SK-N-SH (cell line): ENCODE measurements at regions not wholly inside any gene's neighbourhood (a gene's known extent, or its start where the extent isn't known, plus 50 kb on each side); places are given as distances from the start of the nearest gene placed in this dataset.

Experiments used
- CTCF ChIA-PET: fragments of 300-600, 350-600 bp; formaldehyde crosslinking; extraction: SDS; loops from one replicate; lab custom pipeline; 2021; lab: Yijun Ruan, JAX
- POLR2A ChIA-PET: fragments of 350-600 bp; sonication (Branson Sonifier 250); formaldehyde crosslinking; extraction: SDS; loops from one replicate; lab custom pipeline; 2020; ENCODE audit warnings: antibody characterized with exemption, inconsistent platforms; lab: Yijun Ruan, JAX
- DNase-seq: peaks from one replicate; pipeline ENCODE4 v3.0.0; 2012
- H2AFZ ChIP-seq: fragments of 200-600 bp; sonication (generic); 2 replicates; pipeline ENCODE4 v1.8.1; 2016; ENCODE audit warnings: antibody characterized with exemption, mild to moderate bottlenecking, low read depth
- H3F3A ChIP-seq: fragments of 200-600 bp; sonication (generic); replicated peaks from 2 replicates; pipeline ENCODE3; 2016; ENCODE audit warnings: antibody characterized with exemption, mild to moderate bottlenecking; ENCODE audit not compliant: insufficient read depth
- H3K27ac ChIP-seq, 2 experiments: fragments of 200-500 bp in 1 of 2; fragments of 200-600 bp in 1 of 2; sonication (Bioruptor generic) in 1 of 2; sonication (generic), shearing (Covaris generic) in 1 of 2; 2 replicates each; pipeline versions ENCODE4 v1.5.1 to v1.6.1; 2014 to 2016; ENCODE audit warnings: low read depth in 2 of 2, inconsistent platforms in 1 of 2, low read length in 1 of 2, mild to moderate bottlenecking in 1 of 2, mixed read lengths in 1 of 2
- H3K27me3 ChIP-seq: fragments of 200-600 bp; sonication (generic), shearing (Covaris generic); 2 replicates; pipeline ENCODE4 v1.6.1; 2016; ENCODE audit warnings: mixed run types; ENCODE audit not compliant: insufficient read depth
- H3K36me3 ChIP-seq, 2 experiments: fragments of 200-500 bp in 1 of 2; fragments of 200-600 bp in 1 of 2; sonication (Bioruptor generic) in 1 of 2; sonication (generic) in 1 of 2; replicated peaks in 1 of 2; 2 replicates each; pipeline versions ENCODE3 to v1.5.1; 2014 to 2016; ENCODE audit warnings: low read length in 1 of 2, mild to moderate bottlenecking in 1 of 2; ENCODE audit not compliant: insufficient read depth in 2 of 2, control insufficient read depth in 1 of 2
- H3K4me1 ChIP-seq, 2 experiments: fragments of 200-500 bp in 1 of 2; fragments of 200-600 bp in 1 of 2; sonication (Bioruptor generic) in 1 of 2; sonication (generic), shearing (Covaris generic) in 1 of 2; 2 replicates each; pipeline versions ENCODE4 v1.5.1 to v1.6.1; 2014 to 2016; ENCODE audit warnings: low read depth in 1 of 2, low read length in 1 of 2, mixed run types in 1 of 2; ENCODE audit not compliant: insufficient read depth in 2 of 2, control insufficient read depth in 1 of 2
- H3K4me2 ChIP-seq: fragments of 200-600 bp; sonication (generic), shearing (Covaris generic); 2 replicates; pipeline ENCODE4 v1.6.1; 2017; ENCODE audit warnings: mixed run types
- H3K4me3 ChIP-seq, 2 experiments: fragments of 200-500 bp in 1 of 2; fragments of 200-600 bp in 1 of 2; sonication (Bioruptor generic) in 1 of 2; sonication (generic), shearing (Covaris generic) in 1 of 2; 2 replicates each; pipeline versions ENCODE4 v1.5.1 to v1.8.1; 2014 to 2016; ENCODE audit warnings: low read depth in 2 of 2, inconsistent platforms in 1 of 2, low read length in 1 of 2, mild to moderate bottlenecking in 1 of 2, mixed read lengths in 1 of 2, moderate library complexity in 1 of 2
- H3K79me2 ChIP-seq: fragments of 200-600 bp; sonication (generic); 2 replicates; pipeline ENCODE4 v1.8.1; 2017; ENCODE audit warnings: mild to moderate bottlenecking; ENCODE audit not compliant: insufficient read depth
- H3K9ac ChIP-seq: fragments of 200-600 bp; sonication (generic); 2 replicates; pipeline ENCODE4 v1.6.1; 2017; ENCODE audit warnings: mixed run types
- H3K9me2 ChIP-seq: fragments of 200-600 bp; sonication (generic); 2 replicates; pipeline ENCODE4 v1.6.1; 2017; ENCODE audit warnings: mixed run types
- H3K9me3 ChIP-seq: fragments of 200-600 bp; sonication (generic); 2 replicates; pipeline ENCODE4 v1.6.1; 2017; ENCODE audit warnings: mixed run types, mild to moderate bottlenecking, moderate library complexity
- H4K20me1 ChIP-seq: fragments of 200-600 bp; sonication (generic); 2 replicates; pipeline ENCODE4 v1.6.1; 2017; ENCODE audit warnings: mild to moderate bottlenecking, mixed run types; ENCODE audit not compliant: insufficient read depth
- CHD2 ChIP-seq: fragments of 150-350 bp; IDR thresholded peaks from 2 replicates; pipeline ENCODE4 v1.6.1; 2018; ENCODE audit warnings: low read length; ENCODE audit not compliant: partially characterized antibody
- ELF1 ChIP-seq: IDR thresholded peaks from 2 replicates; pipeline ENCODE4 v1.4.0; 2012
- EZH2phosphoT487 ChIP-seq: fragments of 200-600 bp; sonication (generic); IDR thresholded peaks from 2 replicates; pipeline ENCODE4 v1.6.1; 2017; ENCODE audit warnings: low read depth, mixed run types, mild to moderate bottlenecking, antibody characterized with exemption, moderate library complexity, borderline replicate concordance
- FOSL2 ChIP-seq: IDR thresholded peaks from 2 replicates; pipeline ENCODE4 v1.4.0; 2012; ENCODE audit warnings: low read depth, mild to moderate bottlenecking, moderate library complexity, borderline replicate concordance
- FOXJ3 ChIP-seq: sonication (generic); formaldehyde crosslinking; IDR thresholded peaks from 2 replicates; pipeline ENCODE4 v1.5.1; 2020; ENCODE audit warnings: mild to moderate bottlenecking, missing genetic modification reagents
- FOXM1 ChIP-seq: IDR thresholded peaks from 2 replicates; pipeline ENCODE4 v1.4.0; 2012; ENCODE audit warnings: low read depth, mild to moderate bottlenecking
- GABPA ChIP-seq: IDR thresholded peaks from 2 replicates; pipeline ENCODE4 v1.4.0; 2012; ENCODE audit warnings: low read depth, mild to moderate bottlenecking
- GATA2 ChIP-seq: sonication (generic); formaldehyde crosslinking; IDR thresholded peaks from 2 replicates; pipeline ENCODE4 v1.5.0; 2020; ENCODE audit warnings: mild to moderate bottlenecking, missing genetic modification reagents
- JUND ChIP-seq: IDR thresholded peaks from 2 replicates; pipeline ENCODE4 v1.4.0; 2012
- MEF2A ChIP-seq: IDR thresholded peaks from 2 replicates; pipeline ENCODE4 v1.4.0; 2012; ENCODE audit warnings: low read depth, borderline replicate concordance
- NRF1 ChIP-seq: IDR thresholded peaks from 2 replicates; pipeline ENCODE4 v1.6.1; 2012; ENCODE audit warnings: low read depth, mild to moderate bottlenecking, low read length
- RFX5 ChIP-seq: IDR thresholded peaks from 2 replicates; pipeline ENCODE4 v1.6.1; 2012; ENCODE audit warnings: mild to moderate bottlenecking, improper control_type of control experiment, low read length
- SIN3A ChIP-seq: IDR thresholded peaks from 2 replicates; pipeline ENCODE4 v1.6.1; 2012; ENCODE audit warnings: low read depth, mild to moderate bottlenecking, low read length, moderate library complexity, borderline replicate concordance
- SMC3 ChIP-seq: IDR thresholded peaks from 2 replicates; pipeline ENCODE4 v1.6.1; 2012; ENCODE audit warnings: low read depth, low read length, improper control_type of control experiment
- TAF1 ChIP-seq: IDR thresholded peaks from 2 replicates; pipeline ENCODE4 v1.6.1; 2012; ENCODE audit warnings: low read depth, mild to moderate bottlenecking, low read length, moderate library complexity, borderline replicate concordance
- USF1 ChIP-seq: IDR thresholded peaks from 2 replicates; pipeline ENCODE4 v1.4.0; 2012; ENCODE audit warnings: low read depth, borderline replicate concordance
- USF2 ChIP-seq: fragments of 150-350 bp; IDR thresholded peaks from 2 replicates; pipeline ENCODE4 v1.6.1; 2017; ENCODE audit warnings: antibody characterized with exemption, low read length, low read depth, borderline replicate concordance
- WGBS: methylation state at CpG from one replicate; pipeline ENCODE4 v1.1.6; 2017; ENCODE audit warnings: low lambda C conversion rate; 5-methylcytosine and 5-hydroxymethylcytosine counted together
- TF ChIP-seq, protein P1 (sequence below): fragments of 150-350 bp; IDR thresholded peaks from 2 replicates; pipeline ENCODE4 v1.6.1; 2016; ENCODE audit warnings: mild to moderate bottlenecking, low read depth, low read length
- TF ChIP-seq, protein P2 (sequence below): fragments of 200-600 bp; sonication (generic); IDR thresholded peaks from 2 replicates; pipeline ENCODE4 v1.6.1; 2017; ENCODE audit warnings: antibody characterized with exemption, mild to moderate bottlenecking, moderate library complexity
- TF ChIP-seq, protein P3 (sequence below): IDR thresholded peaks from 2 replicates; pipeline ENCODE4 v1.4.0; 2012; ENCODE audit warnings: low read depth
- TF ChIP-seq, protein P4 (sequence below): IDR thresholded peaks from 2 replicates; pipeline ENCODE4 v1.4.0; 2012; ENCODE audit warnings: low read depth, borderline replicate concordance

- Histone ChIP-seq H3K27ac (no peak overlapping the region), H3K4me1 (no peaks in the 10 kb centered on the region), H3K9me2 (no peaks in the 10 kb centered on the region), H3K27me3 (no peaks in the 10 kb centered on the region), H3K9me3 (no peaks in the 10 kb centered on the region), H3K4me3 (no peak overlapping the region), H3K4me2 (no peak overlapping the region), H2AFZ (no peak overlapping the region), H3K9ac (no peak overlapping the region), H3F3A (no peaks in the 10 kb centered on the region), H4K20me1 (no peaks in the 10 kb centered on the region), H3K79me2 (no peaks in the 10 kb centered on the region), H3K36me3 (no peaks in the 10 kb centered on the region)
- TF ChIP-seq CHD2 = no peak
- no peak for TF ChIP-seq GABPA
- no peak for TF ChIP-seq ELF1
- no peak for TF ChIP-seq USF2
- TF ChIP-seq MEF2A = no peak
- no peak for TF ChIP-seq FOSL2
- TF ChIP-seq RFX5 = no peak
- TF ChIP-seq NRF1 = no peak
- no peak for TF ChIP-seq GATA2 (CRISPR knock-in tag)
- CTCF ChIA-PET = interaction anchor here (0.8 kb wide), 1 partner anchor 42 kb away, joined by 3 read pairs; no protein-coding TSS in a partner anchor
- no peak for DNase-seq
- POLR2A ChIA-PET = no interaction called here
These were observed 573.8 kb upstream of the LMCD1 start for GRCh38 chr3:7927864-7928263.

- Histone ChIP-seq H3K79me2 (no peaks in the 10 kb centered on the region), H3K27me3 (no peaks in the 10 kb centered on the region), H3K9ac (no peak overlapping the region), H3K36me3 (no peaks in the 10 kb centered on the region), H2AFZ (no peak overlapping the region), H3K27ac (no peak overlapping the region), H3K9me3 (no peaks in the 10 kb centered on the region), H3F3A (no peaks in the 10 kb centered on the region), H4K20me1 (no peaks in the 10 kb centered on the region), H3K4me2 (no peak overlapping the region), H3K9me2 (no peaks in the 10 kb centered on the region), H3K4me1 (no peaks in the 10 kb centered on the region), H3K4me3 (no peak overlapping the region)
- ChIA-PET CTCF (interaction anchor here (0.6 kb wide), 1 partner anchor 660 kb away, joined by 3 read pairs; no protein-coding TSS in a partner anchor), POLR2A (no interaction called here)
- WGBS = 2% methylated on average over 2 of the region's 2 CpGs
- TF ChIP-seq RFX5 (no peak), SIN3A (no peak), ELF1 (no peak), TAF1 (no peak), JUND (no peak), MEF2A (no peak), SMC3 (no peak), FOXJ3 (CRISPR knock-in tag) (no peak), FOSL2 (no peak), EZH2phosphoT487 (no peak), NRF1 (no peak), GABPA (no peak), FOXM1 (no peak), USF1 (no peak)
- TF ChIP-seq, protein P1, sequence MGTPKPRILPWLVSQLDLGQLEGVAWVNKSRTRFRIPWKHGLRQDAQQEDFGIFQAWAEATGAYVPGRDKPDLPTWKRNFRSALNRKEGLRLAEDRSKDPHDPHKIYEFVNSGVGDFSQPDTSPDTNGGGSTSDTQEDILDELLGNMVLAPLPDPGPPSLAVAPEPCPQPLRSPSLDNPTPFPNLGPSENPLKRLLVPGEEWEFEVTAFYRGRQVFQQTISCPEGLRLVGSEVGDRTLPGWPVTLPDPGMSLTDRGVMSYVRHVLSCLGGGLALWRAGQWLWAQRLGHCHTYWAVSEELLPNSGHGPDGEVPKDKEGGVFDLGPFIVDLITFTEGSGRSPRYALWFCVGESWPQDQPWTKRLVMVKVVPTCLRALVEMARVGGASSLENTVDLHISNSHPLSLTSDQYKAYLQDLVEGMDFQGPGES = no peak
- TF ChIP-seq, protein P2, sequence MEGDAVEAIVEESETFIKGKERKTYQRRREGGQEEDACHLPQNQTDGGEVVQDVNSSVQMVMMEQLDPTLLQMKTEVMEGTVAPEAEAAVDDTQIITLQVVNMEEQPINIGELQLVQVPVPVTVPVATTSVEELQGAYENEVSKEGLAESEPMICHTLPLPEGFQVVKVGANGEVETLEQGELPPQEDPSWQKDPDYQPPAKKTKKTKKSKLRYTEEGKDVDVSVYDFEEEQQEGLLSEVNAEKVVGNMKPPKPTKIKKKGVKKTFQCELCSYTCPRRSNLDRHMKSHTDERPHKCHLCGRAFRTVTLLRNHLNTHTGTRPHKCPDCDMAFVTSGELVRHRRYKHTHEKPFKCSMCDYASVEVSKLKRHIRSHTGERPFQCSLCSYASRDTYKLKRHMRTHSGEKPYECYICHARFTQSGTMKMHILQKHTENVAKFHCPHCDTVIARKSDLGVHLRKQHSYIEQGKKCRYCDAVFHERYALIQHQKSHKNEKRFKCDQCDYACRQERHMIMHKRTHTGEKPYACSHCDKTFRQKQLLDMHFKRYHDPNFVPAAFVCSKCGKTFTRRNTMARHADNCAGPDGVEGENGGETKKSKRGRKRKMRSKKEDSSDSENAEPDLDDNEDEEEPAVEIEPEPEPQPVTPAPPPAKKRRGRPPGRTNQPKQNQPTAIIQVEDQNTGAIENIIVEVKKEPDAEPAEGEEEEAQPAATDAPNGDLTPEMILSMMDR = no peak
- TF ChIP-seq, protein P3, sequence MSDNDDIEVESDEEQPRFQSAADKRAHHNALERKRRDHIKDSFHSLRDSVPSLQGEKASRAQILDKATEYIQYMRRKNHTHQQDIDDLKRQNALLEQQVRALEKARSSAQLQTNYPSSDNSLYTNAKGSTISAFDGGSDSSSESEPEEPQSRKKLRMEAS = no peak
- TF ChIP-seq, protein P4, sequence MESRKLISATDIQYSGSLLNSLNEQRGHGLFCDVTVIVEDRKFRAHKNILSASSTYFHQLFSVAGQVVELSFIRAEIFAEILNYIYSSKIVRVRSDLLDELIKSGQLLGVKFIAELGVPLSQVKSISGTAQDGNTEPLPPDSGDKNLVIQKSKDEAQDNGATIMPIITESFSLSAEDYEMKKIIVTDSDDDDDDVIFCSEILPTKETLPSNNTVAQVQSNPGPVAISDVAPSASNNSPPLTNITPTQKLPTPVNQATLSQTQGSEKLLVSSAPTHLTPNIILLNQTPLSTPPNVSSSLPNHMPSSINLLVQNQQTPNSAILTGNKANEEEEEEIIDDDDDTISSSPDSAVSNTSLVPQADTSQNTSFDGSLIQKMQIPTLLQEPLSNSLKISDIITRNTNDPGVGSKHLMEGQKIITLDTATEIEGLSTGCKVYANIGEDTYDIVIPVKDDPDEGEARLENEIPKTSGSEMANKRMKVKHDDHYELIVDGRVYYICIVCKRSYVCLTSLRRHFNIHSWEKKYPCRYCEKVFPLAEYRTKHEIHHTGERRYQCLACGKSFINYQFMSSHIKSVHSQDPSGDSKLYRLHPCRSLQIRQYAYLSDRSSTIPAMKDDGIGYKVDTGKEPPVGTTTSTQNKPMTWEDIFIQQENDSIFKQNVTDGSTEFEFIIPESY = no peak
- no peak for DNase-seq
These were observed 572.2 kb upstream of the LMCD1 start for GRCh38 chr3:7929319-7929889.
